OCI-LY1 (cell line): ENCODE measurements at regions not wholly inside any gene's neighbourhood (a gene's known extent, or its start where the extent isn't known, plus 50 kb on each side); places are given as distances from the start of the nearest gene placed in this dataset.

ENCODE experiments used
- H2AFZ ChIP-seq: fragments of 200-600 bp; sonication (generic), shearing (Covaris generic); 2 replicates; pipeline ENCODE4 v1.6.0; 2014; ENCODE audit warnings: antibody characterized with exemption, mild to moderate bottlenecking, low read length
- H3F3A ChIP-seq: fragments of 200-600 bp; sonication (generic), shearing (Covaris generic); 2 replicates; pipeline ENCODE4 v1.6.0; 2014; ENCODE audit warnings: mild to moderate bottlenecking, antibody characterized with exemption, low read length, moderate library complexity; ENCODE audit not compliant: insufficient read depth
- H3K27ac ChIP-seq: fragments of 200-600 bp; sonication (generic); 2 replicates; pipeline ENCODE4 v1.5.1; 2014; ENCODE audit warnings: low read length, mixed run types, mild to moderate bottlenecking, low read depth; ENCODE audit not compliant: poor library complexity, severe bottlenecking
- H3K27me3 ChIP-seq: fragments of 200-600 bp; sonication (generic); 2 replicates; pipeline ENCODE4 v1.6.0; 2014; ENCODE audit warnings: antibody characterized with exemption, mild to moderate bottlenecking, low read length, moderate library complexity; ENCODE audit not compliant: insufficient read depth
- H3K36me3 ChIP-seq: fragments of 200-600 bp; sonication (generic); 2 replicates; pipeline ENCODE4 v1.6.1; 2014; ENCODE audit warnings: mild to moderate bottlenecking, antibody characterized with exemption, low read length, moderate library complexity, mixed read lengths; ENCODE audit not compliant: insufficient read depth
- H3K4me1 ChIP-seq: fragments of 200-600 bp; sonication (generic); 2 replicates; pipeline ENCODE4 v1.5.1; 2014; ENCODE audit warnings: mild to moderate bottlenecking, low read length, moderate library complexity; ENCODE audit not compliant: insufficient read depth, severe bottlenecking
- H3K4me2 ChIP-seq: fragments of 200-600 bp; sonication (generic), shearing (Covaris generic); 2 replicates; pipeline ENCODE4 v1.6.1; 2014; ENCODE audit warnings: low read length
- H3K4me3 ChIP-seq: fragments of 200-600 bp; sonication (generic); 2 replicates; pipeline ENCODE4 v1.5.1; 2014; ENCODE audit warnings: low read length, low read depth, mild to moderate bottlenecking, mixed read lengths; ENCODE audit not compliant: poor library complexity, severe bottlenecking
- H3K79me2 ChIP-seq: fragments of 200-600 bp; shearing (Covaris generic); 2 replicates; pipeline ENCODE4 v1.6.1; 2016; ENCODE audit warnings: mixed run types, low read length, mixed read lengths; ENCODE audit not compliant: insufficient read depth
- H3K9ac ChIP-seq: fragments of 200-600 bp; sonication (generic), shearing (Covaris generic); 2 replicates; pipeline ENCODE4 v1.6.1; 2014; ENCODE audit warnings: mild to moderate bottlenecking, low read length, mixed read lengths
- H3K9me2 ChIP-seq: fragments of 200-600 bp; sonication (generic), shearing (Covaris generic); 2 replicates; pipeline ENCODE4 v1.6.1; 2014; ENCODE audit warnings: low read depth, mild to moderate bottlenecking, low read length, mixed read lengths
- H3K9me3 ChIP-seq: fragments of 200-600 bp; shearing (Covaris generic); 2 replicates; pipeline ENCODE4 v1.6.1; 2014; ENCODE audit warnings: low read length, mixed read lengths
- H4K20me1 ChIP-seq: fragments of 200-600 bp; sonication (generic), shearing (Covaris generic); 2 replicates; pipeline ENCODE4 v1.6.0; 2016; ENCODE audit warnings: mild to moderate bottlenecking, low read length; ENCODE audit not compliant: insufficient read depth
- EZH2 ChIP-seq: fragments of 200-600 bp; sonication (generic), shearing (Covaris generic); IDR thresholded peaks from 2 replicates; pipeline ENCODE4 v1.8.0; 2017; ENCODE audit warnings: borderline replicate concordance, mixed run types, mild to moderate bottlenecking, antibody characterized with exemption, low read length, moderate library complexity, mixed read lengths
- TF ChIP-seq, protein P1 (sequence below): fragments of 200-600 bp; sonication (generic), shearing (Covaris generic); IDR thresholded peaks from 2 replicates; pipeline ENCODE4 v1.5.1; 2017; ENCODE audit warnings: mild to moderate bottlenecking, antibody characterized with exemption, low read length, moderate library complexity, mixed read lengths

DNA sequence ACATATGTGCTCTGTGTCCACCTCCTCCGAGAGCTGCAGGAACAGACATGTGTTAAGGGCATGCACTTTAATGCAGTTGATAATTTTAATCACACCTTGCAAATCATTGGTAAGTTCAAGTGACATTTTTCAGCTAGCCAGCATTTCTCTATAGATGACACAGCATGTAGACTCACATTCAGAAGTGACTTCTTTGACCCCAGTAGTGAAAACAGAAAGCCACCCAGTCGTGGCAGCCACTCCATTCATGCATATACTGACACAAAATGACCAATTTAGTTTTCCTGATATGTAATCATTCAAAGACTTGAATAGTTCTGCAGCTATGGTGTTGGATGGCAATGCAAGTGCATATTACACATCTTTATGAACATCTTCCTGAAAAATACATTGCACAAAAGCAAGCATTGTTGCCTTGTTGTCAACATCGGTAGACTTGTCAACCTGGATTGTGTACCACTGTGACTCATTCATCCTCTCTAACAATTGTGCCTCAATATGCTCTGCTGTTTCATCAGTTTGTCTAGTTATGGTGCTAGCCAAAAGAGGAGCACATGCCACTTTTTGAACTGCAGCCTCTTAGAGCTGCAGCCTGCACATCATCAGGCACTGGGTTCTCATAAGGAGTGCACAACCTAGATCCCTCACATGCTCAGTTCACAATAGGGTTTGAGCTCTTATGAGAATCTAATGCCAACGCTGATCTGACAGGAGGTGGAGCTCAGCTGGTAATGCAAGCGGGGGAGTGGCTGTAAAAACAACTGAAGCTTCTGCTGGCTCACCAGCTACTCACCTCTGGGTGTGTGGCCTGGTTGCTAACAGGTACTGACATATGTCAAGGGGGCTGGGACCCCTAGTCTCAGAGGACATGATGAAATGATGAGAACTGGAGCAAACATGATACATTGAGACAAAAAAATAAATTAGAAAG is 622.0 kb downstream of the PYDC2 start:
- Histone ChIP-seq H3K4me3 (no peak overlapping the region), H4K20me1 (no peaks in the 10 kb centered on the region), H3K27me3 (no peaks in the 10 kb centered on the region), H3K9ac (no peak overlapping the region), H3K36me3 (no peaks in the 10 kb centered on the region), H3K27ac (no peak overlapping the region), H3K4me2 (no peak overlapping the region), H3K4me1 (no peaks in the 10 kb centered on the region), H2AFZ (no peak overlapping the region), H3K9me2 (no peaks in the 10 kb centered on the region), H3F3A (no peaks in the 10 kb centered on the region), H3K9me3 (no peaks in the 10 kb centered on the region), H3K79me2 (no peaks in the 10 kb centered on the region)
- no peak for TF ChIP-seq EZH2
- TF ChIP-seq, protein P1, sequence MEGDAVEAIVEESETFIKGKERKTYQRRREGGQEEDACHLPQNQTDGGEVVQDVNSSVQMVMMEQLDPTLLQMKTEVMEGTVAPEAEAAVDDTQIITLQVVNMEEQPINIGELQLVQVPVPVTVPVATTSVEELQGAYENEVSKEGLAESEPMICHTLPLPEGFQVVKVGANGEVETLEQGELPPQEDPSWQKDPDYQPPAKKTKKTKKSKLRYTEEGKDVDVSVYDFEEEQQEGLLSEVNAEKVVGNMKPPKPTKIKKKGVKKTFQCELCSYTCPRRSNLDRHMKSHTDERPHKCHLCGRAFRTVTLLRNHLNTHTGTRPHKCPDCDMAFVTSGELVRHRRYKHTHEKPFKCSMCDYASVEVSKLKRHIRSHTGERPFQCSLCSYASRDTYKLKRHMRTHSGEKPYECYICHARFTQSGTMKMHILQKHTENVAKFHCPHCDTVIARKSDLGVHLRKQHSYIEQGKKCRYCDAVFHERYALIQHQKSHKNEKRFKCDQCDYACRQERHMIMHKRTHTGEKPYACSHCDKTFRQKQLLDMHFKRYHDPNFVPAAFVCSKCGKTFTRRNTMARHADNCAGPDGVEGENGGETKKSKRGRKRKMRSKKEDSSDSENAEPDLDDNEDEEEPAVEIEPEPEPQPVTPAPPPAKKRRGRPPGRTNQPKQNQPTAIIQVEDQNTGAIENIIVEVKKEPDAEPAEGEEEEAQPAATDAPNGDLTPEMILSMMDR: no peak
